C4-2B (cell line): ENCODE measurements at regions not wholly inside any gene's neighbourhood (a gene's known extent, or its start where the extent isn't known, plus 50 kb on each side); places are given as distances from the start of the nearest gene placed in this dataset.

Experiments used
- H3K27ac ChIP-seq: fragments of 450-650 bp; 2 replicates; pipeline ENCODE4 v1.5.1; 2017
- ZFX ChIP-seq: fragments of 450-650 bp; IDR thresholded peaks from 2 replicates; pipeline ENCODE4 v1.6.1; 2017
- TF ChIP-seq, protein P1 (sequence below): fragments of 450-650 bp; conservative IDR thresholded peaks from 2 replicates; pipeline ENCODE4 v1.5.1; 2017; ENCODE audit warnings: mild to moderate bottlenecking

DNA sequence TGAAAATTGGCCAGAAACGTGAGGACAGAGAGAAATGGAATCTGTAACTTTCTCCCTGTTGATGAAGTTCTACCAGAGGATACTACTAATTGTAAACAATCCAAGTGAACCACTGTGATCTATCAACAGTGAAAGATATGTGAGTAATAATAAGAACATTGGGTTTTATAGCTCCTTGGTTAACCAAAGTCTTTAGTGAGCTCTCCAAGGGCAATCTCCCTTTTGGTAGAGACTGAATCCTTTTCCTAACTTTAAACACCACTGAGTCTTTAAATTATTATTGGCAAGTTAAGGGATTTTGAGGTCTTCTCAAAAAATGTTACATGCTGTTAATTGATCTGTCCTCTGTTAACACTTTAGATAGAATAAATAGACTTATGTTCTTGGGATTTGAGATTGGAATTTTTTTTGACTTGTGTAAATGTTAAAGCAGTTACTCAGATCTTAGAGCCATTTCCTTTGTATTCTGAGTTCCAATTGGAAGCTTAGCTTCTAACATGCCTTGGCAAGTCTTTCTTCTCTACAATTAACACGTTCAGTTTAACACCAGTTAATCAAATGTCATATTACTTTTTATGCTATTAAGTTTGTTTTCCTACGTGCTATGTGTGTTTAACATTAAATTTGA, 338.2 kb upstream of the DDHD1 start:
- TF ChIP-seq, protein P1, sequence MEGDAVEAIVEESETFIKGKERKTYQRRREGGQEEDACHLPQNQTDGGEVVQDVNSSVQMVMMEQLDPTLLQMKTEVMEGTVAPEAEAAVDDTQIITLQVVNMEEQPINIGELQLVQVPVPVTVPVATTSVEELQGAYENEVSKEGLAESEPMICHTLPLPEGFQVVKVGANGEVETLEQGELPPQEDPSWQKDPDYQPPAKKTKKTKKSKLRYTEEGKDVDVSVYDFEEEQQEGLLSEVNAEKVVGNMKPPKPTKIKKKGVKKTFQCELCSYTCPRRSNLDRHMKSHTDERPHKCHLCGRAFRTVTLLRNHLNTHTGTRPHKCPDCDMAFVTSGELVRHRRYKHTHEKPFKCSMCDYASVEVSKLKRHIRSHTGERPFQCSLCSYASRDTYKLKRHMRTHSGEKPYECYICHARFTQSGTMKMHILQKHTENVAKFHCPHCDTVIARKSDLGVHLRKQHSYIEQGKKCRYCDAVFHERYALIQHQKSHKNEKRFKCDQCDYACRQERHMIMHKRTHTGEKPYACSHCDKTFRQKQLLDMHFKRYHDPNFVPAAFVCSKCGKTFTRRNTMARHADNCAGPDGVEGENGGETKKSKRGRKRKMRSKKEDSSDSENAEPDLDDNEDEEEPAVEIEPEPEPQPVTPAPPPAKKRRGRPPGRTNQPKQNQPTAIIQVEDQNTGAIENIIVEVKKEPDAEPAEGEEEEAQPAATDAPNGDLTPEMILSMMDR = no peak
- no peak for TF ChIP-seq ZFX
- no peak overlapping the region for H3K27ac ChIP-seq

DNA sequence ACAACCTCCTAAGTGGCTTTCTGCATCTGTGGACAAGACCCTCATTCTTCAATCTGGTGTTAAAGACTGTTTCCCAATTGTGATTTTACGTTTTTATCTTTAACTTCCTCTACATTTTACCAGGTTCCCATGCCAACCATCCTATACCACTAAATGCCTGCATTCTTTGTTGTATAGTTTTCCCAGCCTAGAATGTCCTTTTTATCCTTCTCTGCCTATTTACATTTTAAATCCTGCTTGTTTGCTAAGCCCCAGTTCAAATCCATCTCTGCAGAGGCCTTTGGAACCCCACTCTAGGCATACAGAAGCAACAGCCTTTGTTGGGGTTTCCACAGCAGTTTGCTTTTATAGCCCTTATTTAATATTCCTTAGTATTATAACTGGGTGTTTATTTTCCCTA, 325.1 kb upstream of the DDHD1 start:
- no peak for TF ChIP-seq ZFX
- TF ChIP-seq, protein P1 = no peak
- no peak overlapping the region for H3K27ac ChIP-seq

DNA sequence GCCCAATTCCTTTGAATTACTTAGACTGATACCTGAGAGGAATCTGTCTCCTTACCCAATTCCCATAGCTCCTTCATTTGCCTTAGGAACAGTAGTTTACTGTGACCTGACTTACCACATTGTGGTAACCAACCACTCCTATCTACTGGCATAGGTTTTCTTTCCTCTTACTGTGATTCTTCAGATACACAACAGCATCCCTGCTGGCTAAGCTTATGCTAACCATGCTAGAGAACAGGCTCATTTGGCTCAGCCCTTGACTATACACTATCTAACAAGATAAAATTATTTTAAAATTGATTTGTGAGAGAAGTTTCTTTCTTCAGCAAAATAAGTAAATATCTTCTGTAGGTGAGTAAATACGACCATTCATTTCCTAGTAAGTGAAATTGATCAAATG, 320.4 kb upstream of the DDHD1 start:
- TF ChIP-seq, protein P1 = no peak
- no peak for TF ChIP-seq ZFX
- no peak overlapping the region for H3K27ac ChIP-seq

DNA sequence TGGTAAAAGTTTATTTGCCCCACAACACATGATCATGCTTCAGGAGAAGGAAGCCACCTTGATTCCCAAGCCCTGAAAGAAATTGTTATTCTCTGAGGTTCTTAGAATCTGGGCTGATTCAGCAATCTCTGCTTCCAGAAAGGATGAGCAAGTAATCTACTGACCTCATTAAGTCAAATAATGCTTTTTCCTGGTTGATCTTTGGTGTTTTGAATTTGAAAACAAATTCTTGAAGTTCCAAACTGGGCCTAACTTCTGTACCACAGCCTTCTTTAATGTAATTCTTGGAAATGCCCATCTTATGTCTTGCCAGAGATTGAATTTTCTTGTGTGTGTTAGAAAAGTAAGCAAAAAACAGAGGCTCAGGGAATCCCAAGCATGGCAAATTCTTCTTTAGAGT, 319.2 kb upstream of the DDHD1 start:
- H3K27ac ChIP-seq = no peak overlapping the region
- no peak for TF ChIP-seq ZFX
- TF ChIP-seq, protein P1 = no peak

DNA sequence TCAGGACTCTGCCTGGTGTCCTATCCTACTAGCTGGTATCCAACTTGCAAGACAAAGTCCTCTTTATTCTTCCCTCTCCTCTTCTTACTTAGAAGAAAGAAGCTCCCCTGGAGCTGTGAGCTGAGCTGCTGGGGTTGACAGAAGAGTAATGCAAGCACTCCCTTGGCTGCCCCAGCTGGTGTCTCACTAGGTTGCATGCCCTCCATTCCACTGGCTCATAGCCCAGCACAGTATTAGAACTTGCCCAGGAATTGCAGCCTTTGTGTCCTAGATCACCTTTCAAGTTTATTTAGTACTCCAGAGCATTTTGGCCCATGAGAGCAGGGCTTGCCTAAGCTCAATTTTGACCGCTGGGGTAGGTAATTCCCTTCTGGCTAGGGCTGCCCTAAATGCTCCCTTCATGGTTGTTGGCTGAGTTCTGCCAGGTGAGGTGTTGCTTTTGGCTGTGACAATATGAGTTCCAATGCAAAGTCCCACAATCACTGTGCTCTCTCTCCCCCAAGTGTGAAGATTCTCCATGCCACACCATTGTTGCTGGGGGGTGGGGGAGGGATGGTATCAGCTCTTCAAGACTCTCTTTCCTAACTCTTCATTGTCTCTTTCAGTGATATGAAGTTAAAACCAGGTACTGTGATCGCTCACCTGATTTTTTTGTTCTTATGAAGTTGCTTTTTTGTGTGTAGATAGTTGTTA, 317.4 kb upstream of the DDHD1 start:
- H3K27ac ChIP-seq = no peak overlapping the region
- TF ChIP-seq, protein P1 = no peak
- TF ChIP-seq ZFX = no peak

DNA sequence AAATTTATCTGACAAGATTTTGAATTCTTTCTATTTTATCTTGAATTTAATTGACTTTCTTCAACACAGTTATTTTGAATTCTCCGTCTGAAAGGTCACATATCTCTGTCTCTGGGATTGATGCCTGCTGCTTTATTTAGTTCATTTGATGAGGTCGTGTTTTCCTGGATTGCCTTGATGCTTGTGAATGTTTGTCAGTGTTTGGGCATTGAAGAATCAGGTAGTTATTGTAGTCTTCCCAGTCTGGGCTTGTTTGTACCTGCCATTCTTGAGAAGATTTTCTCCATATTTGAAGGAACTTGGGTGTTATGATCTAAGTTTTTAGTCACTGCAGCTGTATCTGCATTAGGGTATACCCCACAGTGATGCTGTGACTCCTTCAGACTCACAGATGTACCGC, 315.8 kb upstream of the DDHD1 start:
- no peak overlapping the region for H3K27ac ChIP-seq
- TF ChIP-seq ZFX = no peak
- TF ChIP-seq, protein P1 = no peak

DNA sequence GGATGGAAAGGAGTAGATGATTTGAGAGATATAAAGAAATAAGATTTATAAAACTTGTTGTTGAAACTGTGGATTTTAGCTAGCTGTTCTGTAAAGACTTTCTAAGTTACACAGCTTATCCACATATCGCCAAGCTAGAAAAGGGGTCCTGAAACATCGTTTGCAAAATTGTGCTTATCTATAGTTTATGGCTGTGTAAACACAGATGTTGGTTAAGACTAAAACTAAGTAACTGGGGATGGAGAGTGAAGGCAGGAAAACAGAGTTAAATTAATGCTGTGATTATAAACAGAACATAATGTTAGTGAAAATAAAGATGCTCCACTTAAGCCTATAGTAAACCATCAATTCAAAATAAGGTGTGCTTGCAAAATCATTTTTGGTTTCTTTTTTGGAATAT, 311.3 kb upstream of the DDHD1 start:
- H3K27ac ChIP-seq = no peak overlapping the region
- TF ChIP-seq, protein P1 = no peak
- TF ChIP-seq ZFX = no peak
